Psoas muscle (tissue), 7 donors: ENCODE measurements at regions not wholly inside any gene's neighbourhood (a gene's known extent, or its start where the extent isn't known, plus 50 kb on each side); places are given as distances from the start of the nearest gene placed in this dataset.

Experiments
- ATAC-seq, 4 donors: fragments of 200-7000 bp; cut with Tn5 transposase; one replicate each; pipeline ENCODE4 v1.9.1; 2020; ENCODE audit warnings: moderate library complexity in 3 of 4, mild to moderate bottlenecking in 2 of 4
- DNase-seq, 2 donors: peaks; one replicate each; pipeline ENCODE4 v3.0.0-alpha.2; 2020
- H3K27ac ChIP-seq: fragments of 200-600 bp; one replicate; pipeline ENCODE4 v1.8.0; 2022
- H3K27me3 ChIP-seq, 3 donors: fragments of 200-600 bp in 1 of 3; one replicate each; pipeline versions ENCODE4 v1.6.1 to v1.8.0; 2013 to 2022; ENCODE audit warnings: low read length in 2 of 3, mild to moderate bottlenecking in 2 of 3, moderate library complexity in 1 of 3; ENCODE audit not compliant: insufficient read depth in 3 of 3
- H3K36me3 ChIP-seq, 2 donors: fragments of 200-600 bp in 1 of 2; one replicate each; pipeline versions ENCODE4 v1.6.1 to v1.8.0; 2013 to 2022; ENCODE audit warnings: low read depth in 1 of 2, mild to moderate bottlenecking in 1 of 2, moderate library complexity in 1 of 2; ENCODE audit not compliant: insufficient read depth in 1 of 2
- H3K4me1 ChIP-seq: fragments of 200-600 bp; one replicate; pipeline ENCODE4 v1.8.0; 2022
- H3K4me3 ChIP-seq: fragments of 200-600 bp; one replicate; pipeline ENCODE4 v1.8.0; 2022; ENCODE audit warnings: mild to moderate bottlenecking
- H3K9me3 ChIP-seq: fragments of 200-600 bp; one replicate; pipeline ENCODE4 v1.8.0; 2022
- WGBS, 3 donors: extraction: QIAGEN DNeasy Blood & Tissue Kit; methylation state at CpG; one replicate each; pipeline versions ENCODE4 v1.1.6 to v1.1.7; 2013; 5-methylcytosine and 5-hydroxymethylcytosine counted together
- intact Hi-C, 2 donors: fragments of 100-400 bp; cut with DNase I; formaldehyde crosslinking; loops; one replicate each; pipeline versions ENCODE4 v1.11.0 to v1.14.2; 2022
- TF ChIP-seq, protein P1 (sequence below): fragments of 200-600 bp; IDR thresholded peaks from one replicate; pipeline ENCODE4 v1.8.0; 2022; ENCODE audit warnings: antibody characterized with exemption
- donor health status: healthy with polysubstance abuse.
- donor health status: DM: no; HTN: no; CAD: no; lungs with moderate emphysema.
- donor health status: Bipolar disorder and iron deficiency.
- donor health status: healthy.
- donor health status: DM: yes; HTN: yes; CAD: no.
- donor health status: DM: no; HTN: no; CAD: no.
- donor health status: DM: yes; HTN: yes; CAD: no.

DNA sequence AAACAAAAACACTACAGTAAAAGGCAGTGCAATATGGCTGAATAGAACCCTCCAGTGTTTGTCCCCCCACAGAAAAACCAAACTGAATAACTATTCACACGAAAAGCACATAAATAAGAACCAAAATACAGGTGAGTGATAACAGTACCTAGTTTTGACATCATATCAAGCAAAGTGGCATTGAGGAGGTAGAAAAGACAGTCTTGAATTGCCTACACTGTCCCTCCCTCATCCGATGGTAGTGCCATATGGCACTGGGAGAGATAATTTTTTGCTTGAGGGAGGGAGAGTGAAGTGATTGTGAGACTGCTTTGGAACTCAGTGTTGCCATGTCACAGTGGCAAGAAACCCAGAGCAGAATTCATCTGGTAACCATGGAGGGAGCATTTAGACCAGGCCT is 99.2 kb downstream of the GPR174 start:
- 69 to 83% (median 82%) methylated on average over 2 of the region's 2 CpGs for WGBS, 3 donors
- Histone ChIP-seq H3K4me1 (no peaks in the 10 kb centered on the region), H3K9me3 (no peaks in the 10 kb centered on the region), H3K27me3 (peaks cover 0 to 3% (median 0%) of the 10 kb centered on the region in 3 donors), H3K4me3 (no peak overlapping the region), H3K36me3 (no peaks in the 10 kb centered on the region), H3K27ac (no peak overlapping the region)
- DNase-seq (no peak), ATAC-seq (no peak)
- TF ChIP-seq, protein P1, sequence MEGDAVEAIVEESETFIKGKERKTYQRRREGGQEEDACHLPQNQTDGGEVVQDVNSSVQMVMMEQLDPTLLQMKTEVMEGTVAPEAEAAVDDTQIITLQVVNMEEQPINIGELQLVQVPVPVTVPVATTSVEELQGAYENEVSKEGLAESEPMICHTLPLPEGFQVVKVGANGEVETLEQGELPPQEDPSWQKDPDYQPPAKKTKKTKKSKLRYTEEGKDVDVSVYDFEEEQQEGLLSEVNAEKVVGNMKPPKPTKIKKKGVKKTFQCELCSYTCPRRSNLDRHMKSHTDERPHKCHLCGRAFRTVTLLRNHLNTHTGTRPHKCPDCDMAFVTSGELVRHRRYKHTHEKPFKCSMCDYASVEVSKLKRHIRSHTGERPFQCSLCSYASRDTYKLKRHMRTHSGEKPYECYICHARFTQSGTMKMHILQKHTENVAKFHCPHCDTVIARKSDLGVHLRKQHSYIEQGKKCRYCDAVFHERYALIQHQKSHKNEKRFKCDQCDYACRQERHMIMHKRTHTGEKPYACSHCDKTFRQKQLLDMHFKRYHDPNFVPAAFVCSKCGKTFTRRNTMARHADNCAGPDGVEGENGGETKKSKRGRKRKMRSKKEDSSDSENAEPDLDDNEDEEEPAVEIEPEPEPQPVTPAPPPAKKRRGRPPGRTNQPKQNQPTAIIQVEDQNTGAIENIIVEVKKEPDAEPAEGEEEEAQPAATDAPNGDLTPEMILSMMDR = no peak
- intact Hi-C loops = no loop called here

DNA sequence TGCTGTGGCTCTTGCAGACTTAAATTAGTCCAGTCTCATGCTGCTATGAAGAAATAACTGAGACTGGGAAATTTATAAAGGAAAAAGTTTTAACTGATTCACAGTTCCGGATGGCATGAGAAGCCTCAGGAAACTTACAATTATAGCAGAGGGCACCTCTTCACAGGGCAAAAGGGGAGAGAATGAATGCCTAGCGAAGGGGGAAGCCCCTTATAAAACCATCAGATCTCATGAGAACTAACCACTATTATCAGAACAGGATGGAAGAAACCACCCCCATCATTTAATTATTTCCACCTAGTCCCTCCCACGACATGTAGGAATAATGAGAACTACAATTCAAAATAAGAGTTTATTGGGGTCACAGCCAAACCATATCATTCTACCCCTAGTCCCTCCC is 91.4 kb downstream of the GPR174 start:
- H3K27me3 ChIP-seq = no peaks in the 10 kb centered on the region
- TF ChIP-seq, protein P1 = no peak
- DNase-seq (no peak), ATAC-seq (no peak)
- H3K4me1 ChIP-seq = no peaks in the 10 kb centered on the region
- 66 to 85% (median 80%) methylated on average over 3 of the region's 3 CpGs for WGBS, 3 donors
- no peaks in the 10 kb centered on the region for H3K36me3 ChIP-seq
- no peaks in the 10 kb centered on the region for H3K9me3 ChIP-seq
- no peak overlapping the region for H3K4me3 ChIP-seq
- intact Hi-C loops = no loop called here
- no peak overlapping the region for H3K27ac ChIP-seq

DNA sequence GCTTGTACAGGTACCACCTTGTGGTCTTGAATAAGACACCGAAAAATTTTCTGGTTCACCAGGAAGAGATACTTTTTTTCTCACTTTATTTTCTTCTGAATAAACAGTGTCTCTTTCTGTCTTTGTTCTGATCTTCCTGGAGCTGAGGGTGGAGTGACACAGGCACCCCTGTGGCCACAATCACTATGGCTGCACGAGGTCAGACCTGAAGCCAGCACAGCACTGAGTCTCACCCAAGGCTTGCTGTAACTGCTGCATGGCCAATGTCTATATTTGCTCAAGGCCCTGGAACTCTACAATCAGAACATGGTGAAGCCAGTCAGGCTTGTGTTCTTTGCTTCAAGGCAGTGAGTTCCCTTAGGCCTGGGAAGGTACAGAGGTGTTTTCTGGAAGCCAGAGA is 87.2 kb downstream of the GPR174 start:
- ATAC-seq (no peak), DNase-seq (no peak)
- H3K4me1 ChIP-seq = no peaks in the 10 kb centered on the region
- no peaks in the 10 kb centered on the region for H3K36me3 ChIP-seq
- TF ChIP-seq, protein P1 = no peak
- no peaks in the 10 kb centered on the region for H3K9me3 ChIP-seq
- intact Hi-C loops = no loop called here
- H3K4me3 ChIP-seq = no peak overlapping the region
- 70 to 88% (median 81%) methylated on average over 2 of the region's 2 CpGs for WGBS, 3 donors
- H3K27me3 ChIP-seq = no peaks in the 10 kb centered on the region
- H3K27ac ChIP-seq = no peak overlapping the region
